Upper lobe of right lung (tissue), 1 donor: ENCODE measurements at regions not wholly inside any gene's neighbourhood (a gene's known extent, or its start where the extent isn't known, plus 50 kb on each side); places are given as distances from the start of the nearest gene placed in this dataset.

Experiments used
- ATAC-seq: fragments of 200-7000 bp; cut with Tn5 transposase; one replicate; pipeline ENCODE4 v1.9.1; 2020; ENCODE audit warnings: mild to moderate bottlenecking, moderate library complexity
- DNase-seq: peaks from one replicate; pipeline ENCODE4 v3.0.0-alpha.2; 2020
- H3K27ac ChIP-seq: fragments of 200-600 bp; one replicate; pipeline ENCODE4 v1.8.0; 2022
- H3K27me3 ChIP-seq: fragments of 200-600 bp; one replicate; pipeline ENCODE4 v1.8.0; 2022; ENCODE audit warnings: mild to moderate bottlenecking
- H3K36me3 ChIP-seq: fragments of 200-600 bp; one replicate; pipeline ENCODE4 v1.8.0; 2022
- H3K4me1 ChIP-seq: fragments of 200-600 bp; one replicate; pipeline ENCODE4 v1.8.0; 2022
- H3K4me3 ChIP-seq: fragments of 200-600 bp; one replicate; pipeline ENCODE4 v1.8.0; 2022; ENCODE audit warnings: mild to moderate bottlenecking
- H3K9me3 ChIP-seq: fragments of 200-600 bp; one replicate; pipeline ENCODE4 v1.8.0; 2022
- intact Hi-C: fragments of 100-400 bp; cut with DNase I; formaldehyde crosslinking; loops from one replicate; pipeline ENCODE4 v1.11.0; 2022
- TF ChIP-seq, protein P1 (sequence below): fragments of 200-600 bp; IDR thresholded peaks from one replicate; pipeline ENCODE4 v1.8.0; 2022; ENCODE audit warnings: antibody characterized with exemption
- donor health status: DM: no; HTN: yes; CAD: no; lungs with severe emphysema.

DNA sequence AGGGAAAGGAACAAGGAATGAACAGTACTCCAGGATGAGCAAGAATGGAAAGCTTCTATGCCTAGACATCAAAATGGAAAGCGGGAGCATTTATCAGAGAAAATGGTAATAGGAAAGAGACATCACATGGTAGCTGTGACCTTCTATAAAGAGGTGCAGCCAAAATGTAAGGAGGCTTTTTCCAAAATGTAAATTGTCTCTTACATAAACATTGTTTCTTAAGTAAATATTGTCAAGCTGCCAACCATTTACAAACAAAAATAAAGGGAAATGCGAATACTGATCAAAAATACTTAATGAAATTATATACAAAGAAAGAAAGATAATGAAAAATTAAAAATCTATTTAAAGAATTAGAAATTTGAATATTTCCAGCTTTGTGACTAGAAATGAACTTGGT lies 55.0 kb upstream of the RASGEF1B start:
- TF ChIP-seq, protein P1, sequence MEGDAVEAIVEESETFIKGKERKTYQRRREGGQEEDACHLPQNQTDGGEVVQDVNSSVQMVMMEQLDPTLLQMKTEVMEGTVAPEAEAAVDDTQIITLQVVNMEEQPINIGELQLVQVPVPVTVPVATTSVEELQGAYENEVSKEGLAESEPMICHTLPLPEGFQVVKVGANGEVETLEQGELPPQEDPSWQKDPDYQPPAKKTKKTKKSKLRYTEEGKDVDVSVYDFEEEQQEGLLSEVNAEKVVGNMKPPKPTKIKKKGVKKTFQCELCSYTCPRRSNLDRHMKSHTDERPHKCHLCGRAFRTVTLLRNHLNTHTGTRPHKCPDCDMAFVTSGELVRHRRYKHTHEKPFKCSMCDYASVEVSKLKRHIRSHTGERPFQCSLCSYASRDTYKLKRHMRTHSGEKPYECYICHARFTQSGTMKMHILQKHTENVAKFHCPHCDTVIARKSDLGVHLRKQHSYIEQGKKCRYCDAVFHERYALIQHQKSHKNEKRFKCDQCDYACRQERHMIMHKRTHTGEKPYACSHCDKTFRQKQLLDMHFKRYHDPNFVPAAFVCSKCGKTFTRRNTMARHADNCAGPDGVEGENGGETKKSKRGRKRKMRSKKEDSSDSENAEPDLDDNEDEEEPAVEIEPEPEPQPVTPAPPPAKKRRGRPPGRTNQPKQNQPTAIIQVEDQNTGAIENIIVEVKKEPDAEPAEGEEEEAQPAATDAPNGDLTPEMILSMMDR, result no peak
- Histone ChIP-seq H3K27ac (no peak overlapping the region), H3K4me3 (no peak overlapping the region), H3K36me3 (no peaks in the 10 kb centered on the region), H3K9me3 (no peaks in the 10 kb centered on the region), H3K27me3 (no peaks in the 10 kb centered on the region), H3K4me1 (no peaks in the 10 kb centered on the region)
- intact Hi-C loops, result no loop called here
- DNase-seq (no peak), ATAC-seq (no peak)

DNA sequence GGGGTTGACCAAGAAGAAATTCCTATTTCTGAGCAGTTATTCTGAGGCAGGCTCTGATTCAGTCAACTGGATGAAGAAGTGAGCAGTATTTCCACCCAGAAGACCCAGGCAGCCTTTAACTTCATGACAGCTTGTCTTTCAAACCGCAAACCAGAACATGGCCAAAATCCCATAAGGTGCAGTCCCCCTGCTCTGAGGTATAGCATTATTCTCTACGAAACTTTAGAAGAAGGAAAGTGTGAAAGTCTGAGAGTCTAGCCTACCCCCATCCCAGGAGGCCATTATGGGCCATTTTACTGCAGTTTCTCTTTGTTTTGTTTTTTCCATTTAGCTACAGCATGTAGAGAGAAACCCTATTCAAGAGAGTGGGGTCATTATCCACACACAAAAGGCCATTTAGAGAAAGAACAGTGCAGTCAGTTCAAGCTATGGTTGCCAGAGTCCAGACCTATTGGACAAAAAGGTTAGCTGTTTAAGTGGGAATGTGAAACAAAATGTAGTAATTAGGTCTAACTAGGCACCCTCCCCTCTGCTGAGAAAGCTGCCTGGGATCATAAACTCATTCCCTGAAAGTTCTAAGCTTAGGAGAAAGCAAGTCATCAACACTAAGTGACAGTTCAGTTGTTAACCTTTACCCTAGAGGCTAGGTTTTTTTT lies 52.1 kb upstream of the RASGEF1B start:
- Histone ChIP-seq H3K4me1 (no peaks in the 10 kb centered on the region), H3K9me3 (no peaks in the 10 kb centered on the region), H3K27me3 (no peaks in the 10 kb centered on the region), H3K27ac (no peak overlapping the region), H3K36me3 (no peaks in the 10 kb centered on the region), H3K4me3 (no peak overlapping the region)
- TF ChIP-seq, protein P1, result no peak
- DNase-seq (no peak), ATAC-seq (no peak)
- intact Hi-C loops, result no loop called here

DNA sequence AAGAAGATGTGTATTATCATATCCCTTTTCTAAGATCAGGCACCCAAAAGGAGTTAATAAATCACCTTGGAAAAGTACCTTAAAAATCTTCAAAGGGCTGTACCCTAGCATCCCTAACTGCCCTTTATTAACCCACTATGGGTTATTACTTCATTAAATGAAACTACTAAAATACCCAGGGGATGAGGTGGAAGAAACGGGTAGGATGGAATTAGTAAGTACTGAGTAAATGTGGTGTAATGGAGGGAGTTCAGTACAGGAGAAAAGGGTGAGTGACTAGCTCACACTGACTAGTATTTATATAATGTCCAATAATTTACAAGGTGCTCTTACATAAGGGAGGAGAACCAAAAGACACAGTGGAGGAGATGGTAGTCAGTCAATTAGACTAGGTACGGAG lies 51.0 kb upstream of the RASGEF1B start:
- intact Hi-C loops, result no loop called here
- Histone ChIP-seq H3K36me3 (no peaks in the 10 kb centered on the region), H3K4me3 (no peak overlapping the region), H3K9me3 (no peaks in the 10 kb centered on the region), H3K4me1 (no peaks in the 10 kb centered on the region), H3K27me3 (no peaks in the 10 kb centered on the region), H3K27ac (no peak overlapping the region)
- ATAC-seq (no peak), DNase-seq (no peak)
- TF ChIP-seq, protein P1, result no peak

DNA sequence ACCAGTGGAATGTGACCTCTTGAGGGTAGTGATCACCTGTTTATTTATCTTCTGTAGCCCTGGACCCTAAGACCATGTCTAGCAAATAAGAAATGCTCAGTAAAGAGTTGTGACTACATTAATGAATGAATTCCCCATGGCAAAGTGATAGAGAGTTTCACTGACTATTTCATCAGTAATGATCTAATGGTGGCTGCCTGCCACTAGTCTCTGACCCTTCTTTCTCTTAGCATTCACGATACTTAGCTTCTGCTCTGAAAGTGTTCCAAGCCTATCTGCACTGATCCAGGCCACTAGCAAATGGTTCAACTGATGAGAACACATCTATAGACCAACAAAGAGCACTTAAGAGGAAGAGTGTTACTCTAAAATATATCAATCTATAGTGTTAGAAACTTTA lies 50.0 kb upstream of the RASGEF1B start:
- H3K4me1 ChIP-seq, result no peaks in the 10 kb centered on the region
- intact Hi-C loops, result no loop called here
- no peak for ATAC-seq
- H3K27ac ChIP-seq, result no peak overlapping the region
- no peaks in the 10 kb centered on the region for H3K9me3 ChIP-seq
- TF ChIP-seq, protein P1, result no peak
- DNase-seq, result no peak
- H3K4me3 ChIP-seq, result no peak overlapping the region
- H3K36me3 ChIP-seq, result no peaks in the 10 kb centered on the region
- H3K27me3 ChIP-seq, result no peaks in the 10 kb centered on the region
